ENCODE measurements at regions not wholly inside any gene's neighbourhood (a gene's known extent, or its start where the extent isn't known, plus 50 kb on each side); places are given as distances from the start of the nearest gene placed in this dataset.

- TF ChIP-seq CTCF (IDR thresholded peaks at IDR 0.05) = no peak
These were observed 707.9 kb downstream of the CENPC start for GRCh38 chr4:66837279-66837922.

DNA sequence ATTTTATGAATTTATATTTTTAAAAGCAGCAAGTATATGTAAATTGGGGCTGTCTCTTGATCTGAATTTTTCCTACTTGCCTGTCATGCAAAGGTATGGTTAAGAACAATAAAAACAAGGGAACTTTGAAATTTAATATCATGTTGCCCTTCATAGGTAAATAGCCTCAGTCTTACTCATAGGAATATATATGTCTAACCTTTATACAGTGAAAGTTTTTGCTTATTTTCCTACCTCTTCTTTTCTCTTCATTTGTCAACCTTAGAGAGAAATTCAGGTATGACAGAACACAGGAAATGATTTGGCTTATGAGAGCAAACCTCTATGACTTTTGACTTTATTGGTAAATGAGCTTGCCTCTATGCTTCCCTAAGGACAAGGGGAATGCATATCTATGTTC lies 716.0 kb downstream of the CENPC start:
- TF ChIP-seq CTCF (IDR thresholded peaks at IDR 0.05) = no peak

- no peak for TF ChIP-seq CTCF (IDR thresholded peaks at IDR 0.05)
These were observed 724.6 kb downstream of the CENPC start for GRCh38 chr4:66820681-66821080.

- TF ChIP-seq CTCF (IDR thresholded peaks at IDR 0.05) = no peak
These were observed 731.0 kb downstream of the CENPC start for GRCh38 chr4:66814277-66814676.

DNA sequence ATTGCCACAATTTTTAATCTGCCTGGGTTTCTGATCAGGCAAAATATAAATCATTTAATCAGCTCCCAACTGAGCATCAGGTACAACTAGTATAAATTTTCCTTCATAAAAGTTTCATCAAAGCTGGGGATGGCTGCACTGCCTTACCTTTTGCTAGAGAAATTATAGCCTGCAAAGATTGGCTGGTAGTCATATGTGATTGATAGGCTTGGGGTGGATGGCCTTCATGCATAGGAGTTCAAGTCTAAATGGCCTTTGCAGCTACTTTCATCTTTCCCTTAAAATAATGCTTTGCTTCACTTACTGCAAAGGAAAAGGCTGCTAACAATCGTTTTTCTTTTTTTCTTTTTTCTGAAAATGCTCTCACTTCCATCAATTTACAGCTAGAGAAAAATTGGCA lies 739.7 kb downstream of the CENPC start:
- no peak for TF ChIP-seq CTCF (IDR thresholded peaks at IDR 0.05)

- TF ChIP-seq CTCF (IDR thresholded peaks at IDR 0.05) = no peak
These were observed 740.3 kb downstream of the CENPC start for GRCh38 chr4:66804979-66805378.

DNA sequence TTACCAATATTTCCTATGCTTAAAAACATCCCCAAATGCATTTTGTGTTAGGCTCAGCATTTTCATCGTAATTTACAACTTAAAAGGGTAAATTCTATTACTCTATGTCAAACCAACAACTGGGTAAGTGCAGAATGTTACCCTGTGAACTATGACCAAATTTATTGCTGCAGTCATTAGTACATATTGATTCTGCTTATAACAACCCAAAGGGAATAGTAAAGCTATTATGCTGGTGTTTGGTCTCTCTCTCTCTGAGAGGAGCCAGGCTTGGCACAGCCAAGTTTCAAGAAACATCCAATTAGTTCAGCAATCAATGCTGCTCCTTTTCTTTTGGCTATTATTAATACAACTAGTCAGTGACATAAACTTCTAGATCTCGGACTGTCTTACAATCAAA lies 747.7 kb downstream of the CENPC start:
- no peak for TF ChIP-seq CTCF (IDR thresholded peaks at IDR 0.05)

DNA sequence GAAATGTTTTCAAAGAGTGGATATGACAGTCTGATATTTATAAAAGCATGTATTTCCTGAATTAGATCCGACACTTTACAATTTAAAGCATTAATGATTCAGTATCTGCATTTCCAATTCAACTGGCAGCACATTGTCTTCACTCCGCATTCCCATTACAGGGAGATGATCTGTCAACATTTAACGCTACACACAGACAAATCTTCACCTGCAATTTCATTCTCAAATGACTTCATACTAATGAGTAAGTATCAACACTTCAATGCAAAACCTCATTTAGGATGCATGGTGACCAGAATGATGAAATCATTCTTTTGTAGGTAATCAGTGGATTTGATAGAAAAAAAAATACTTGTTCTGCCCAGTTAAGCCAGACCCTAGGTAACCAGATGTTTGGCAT lies 749.6 kb downstream of the CENPC start:
- TF ChIP-seq CTCF (IDR thresholded peaks at IDR 0.05) = no peak
